GM18951 (cell line): ENCODE measurements at regions not wholly inside any gene's neighbourhood (a gene's known extent, or its start where the extent isn't known, plus 50 kb on each side); places are given as distances from the start of the nearest gene placed in this dataset.

ENCODE experiments used
- POLR2A ChIP-seq: IDR thresholded peaks from 4 replicates; pipeline ENCODE4 v1.6.1; 2011; ENCODE audit warnings: mild to moderate bottlenecking; ENCODE audit not compliant: insufficient read length, insufficient read depth; ENCODE audit errors: extremely low read depth
- in situ Hi-C: fragments of 300-500 bp; cut with MboI; formaldehyde crosslinking; loops from one replicate; pipeline ENCODE4 v1.12.0; 2022; ENCODE audit warnings: low sequenced_read_pairs, mixed read lengths, inconsistent platforms; ENCODE audit not compliant: unreplicated experiment

DNA sequence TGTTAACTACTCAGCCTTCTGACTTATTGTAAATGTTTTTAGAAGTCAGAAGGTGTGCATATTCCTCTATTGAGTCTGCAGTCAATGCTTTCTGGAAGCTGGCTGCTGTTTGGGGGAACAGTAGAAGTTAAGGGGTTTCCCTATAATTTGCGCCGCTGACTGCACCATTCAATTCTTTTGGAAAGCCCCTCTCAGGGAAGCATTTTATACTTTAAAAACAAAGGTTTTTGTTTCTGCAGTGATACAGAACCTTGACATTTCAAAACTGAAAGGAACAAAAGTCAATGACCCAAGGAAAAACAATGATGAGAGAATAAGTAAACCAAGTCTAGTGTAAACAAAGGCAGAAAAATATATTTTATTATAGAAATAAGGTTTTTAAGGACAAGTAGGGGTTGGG, 120.8 kb upstream of the TNFAIP3 start:
- in situ Hi-C loops, result no loop called here
- no peak for TF ChIP-seq POLR2A

DNA sequence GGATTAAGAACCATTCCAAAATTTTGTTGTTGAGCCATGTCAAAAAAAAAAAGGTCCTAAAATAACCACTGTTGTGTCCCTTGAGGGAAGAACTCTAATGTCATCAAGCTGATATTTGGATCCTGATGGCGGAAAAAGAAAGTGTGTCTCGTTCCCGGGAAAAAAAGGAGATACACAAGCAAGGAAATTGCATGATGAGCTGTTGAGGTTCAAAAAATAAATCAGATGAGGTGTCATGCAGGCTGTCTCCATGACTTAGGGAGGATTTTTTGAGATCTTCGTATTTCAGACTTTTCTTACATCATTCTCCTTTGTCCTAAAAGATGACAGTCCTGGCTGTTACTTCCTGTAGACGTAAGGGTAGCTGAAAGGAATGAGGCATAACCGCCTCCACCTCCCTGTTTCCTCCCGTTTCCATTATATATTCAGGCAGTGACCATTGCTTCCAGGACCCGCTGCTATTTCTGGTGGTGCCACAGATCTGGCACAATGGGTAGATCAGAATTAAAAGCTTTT, 117.3 kb upstream of the TNFAIP3 start:
- no peak for TF ChIP-seq POLR2A
- in situ Hi-C loops, result no loop called here

DNA sequence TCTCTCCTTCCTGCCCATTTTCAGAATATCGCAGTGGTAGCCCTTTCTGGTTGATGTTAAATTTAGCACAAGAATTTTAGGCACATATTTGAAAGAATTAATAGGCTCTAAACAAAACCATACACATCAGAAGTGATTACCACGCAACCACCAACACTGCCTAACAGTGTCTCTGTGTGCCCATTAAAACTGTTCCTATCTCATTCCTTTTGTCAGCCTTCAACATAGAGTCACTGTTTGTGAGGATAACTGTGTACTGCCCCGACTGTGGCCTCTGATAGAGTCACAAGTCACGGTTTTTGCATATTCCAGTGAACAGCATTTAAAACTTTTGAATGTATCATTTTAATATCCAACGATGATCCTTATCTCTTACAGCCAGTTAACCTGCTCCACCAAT, 116.8 kb upstream of the TNFAIP3 start:
- in situ Hi-C loops, result no loop called here
- TF ChIP-seq POLR2A, result no peak

DNA sequence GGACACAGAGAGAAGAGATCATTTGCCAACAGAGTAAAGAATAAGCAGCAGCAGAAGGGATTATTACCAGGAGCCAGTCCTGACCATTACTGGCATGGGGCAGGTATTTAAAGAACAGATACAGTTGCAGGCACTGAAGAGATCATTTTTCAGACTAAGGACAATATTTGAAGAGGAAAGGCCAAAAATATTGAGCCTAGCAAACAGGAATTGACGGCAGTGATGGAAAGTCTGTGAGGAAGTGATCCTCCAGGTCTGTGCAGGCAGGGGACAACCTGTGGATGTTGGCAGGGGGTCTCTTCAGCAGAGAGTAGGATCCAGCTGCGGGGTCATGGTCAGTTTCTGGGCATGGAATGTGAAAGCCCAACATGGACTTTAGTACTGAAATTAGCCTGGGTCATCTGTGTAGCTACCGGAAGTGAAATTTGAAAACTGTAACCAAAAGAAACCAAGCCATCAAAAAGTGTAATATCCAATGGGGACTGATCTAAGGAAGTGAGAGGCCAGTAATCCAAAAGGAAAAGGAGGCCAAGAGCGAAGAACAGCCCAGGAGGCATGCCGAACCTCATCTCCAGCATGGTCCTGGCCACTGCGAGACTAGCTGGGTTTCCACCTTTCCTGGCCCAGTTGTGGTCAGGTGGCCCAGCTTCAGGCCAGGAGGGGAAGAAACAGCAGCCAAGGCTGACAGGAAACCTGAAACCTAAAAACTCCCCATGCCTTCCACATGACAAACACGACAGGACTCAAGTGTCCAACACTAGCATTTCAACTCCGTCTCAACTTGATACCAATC, 115.1 kb upstream of the TNFAIP3 start:
- no peak for TF ChIP-seq POLR2A
- in situ Hi-C loops, result no loop called here

DNA sequence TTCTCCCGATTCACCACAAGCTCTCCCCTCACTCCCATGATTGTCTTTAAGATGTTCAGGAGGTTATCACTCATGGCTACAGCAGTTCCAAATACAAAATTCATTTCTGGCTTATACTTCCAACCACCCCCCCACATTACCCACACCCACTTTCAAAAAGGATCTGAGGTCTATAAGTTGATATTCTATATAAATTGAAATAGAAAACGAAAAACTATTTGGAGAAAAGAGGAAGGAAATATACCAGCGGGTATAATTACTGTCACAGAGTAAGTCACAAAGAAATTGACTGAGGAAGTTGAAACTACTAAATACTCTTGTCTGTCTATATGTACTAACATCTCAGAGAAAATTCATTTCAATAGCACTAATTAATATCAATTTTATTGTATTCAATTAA, 112.7 kb upstream of the TNFAIP3 start:
- in situ Hi-C loops, result no loop called here
- no peak for TF ChIP-seq POLR2A

DNA sequence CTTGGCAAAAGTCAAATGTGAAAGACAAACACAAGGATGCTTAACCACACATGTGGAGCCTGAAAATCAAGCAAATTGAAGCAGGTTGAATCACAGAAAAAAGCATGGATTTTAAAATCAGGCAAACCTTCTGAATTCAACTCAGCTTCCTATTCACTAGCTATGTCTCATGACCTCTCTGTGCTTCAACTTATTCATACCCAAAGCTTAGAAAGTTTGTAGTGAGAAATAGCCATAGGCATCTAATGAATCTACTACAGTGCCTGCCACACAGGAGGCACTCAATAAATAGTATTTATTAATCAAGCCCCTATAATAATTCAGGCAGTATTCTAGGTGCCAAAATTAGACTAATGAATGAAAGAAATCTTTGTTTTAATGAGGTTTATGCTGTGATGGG, 112.2 kb upstream of the TNFAIP3 start:
- TF ChIP-seq POLR2A, result no peak
- in situ Hi-C loops, result no loop called here

DNA sequence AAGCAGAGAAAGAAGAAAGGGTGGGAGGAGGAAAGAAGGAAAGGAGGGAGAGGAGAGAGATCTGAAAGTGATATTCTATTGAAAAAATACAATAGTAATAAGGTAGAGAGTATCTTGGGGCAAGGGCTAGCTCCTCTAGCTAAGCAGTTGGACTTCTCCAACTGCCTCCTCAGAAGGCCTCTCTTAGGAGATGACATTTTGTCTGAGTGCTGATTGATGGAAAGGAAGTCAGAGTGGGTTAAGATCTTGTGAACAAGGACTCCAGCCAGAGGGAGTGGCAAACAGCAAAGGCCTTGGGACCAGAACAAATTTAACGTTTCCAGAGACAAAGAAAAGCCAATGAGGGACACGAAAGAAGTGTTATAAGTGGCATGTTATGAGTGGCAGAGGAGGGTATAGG, 111.8 kb upstream of the TNFAIP3 start:
- in situ Hi-C loops, result no loop called here
- TF ChIP-seq POLR2A, result no peak

DNA sequence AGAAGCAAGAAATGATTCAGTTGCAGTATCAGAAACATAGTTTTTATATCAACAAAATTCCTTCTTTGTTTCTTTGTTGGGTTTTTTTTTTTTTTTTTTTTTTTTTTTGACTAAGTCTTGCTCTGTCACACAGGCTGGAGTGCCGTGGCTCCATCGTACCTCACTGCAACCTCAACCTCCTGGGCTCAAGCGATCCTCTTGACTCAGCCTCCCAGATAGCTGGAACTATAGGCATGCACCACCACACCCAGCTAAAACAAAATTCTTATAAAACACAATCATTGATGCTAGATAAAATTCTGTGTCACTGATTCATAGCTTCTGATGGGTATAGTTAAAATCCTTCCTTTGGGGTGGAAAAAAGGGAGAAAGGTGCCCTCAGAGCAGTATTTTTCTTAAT, 110.3 kb upstream of the TNFAIP3 start:
- no peak for TF ChIP-seq POLR2A
- in situ Hi-C loops, result no loop called here

DNA sequence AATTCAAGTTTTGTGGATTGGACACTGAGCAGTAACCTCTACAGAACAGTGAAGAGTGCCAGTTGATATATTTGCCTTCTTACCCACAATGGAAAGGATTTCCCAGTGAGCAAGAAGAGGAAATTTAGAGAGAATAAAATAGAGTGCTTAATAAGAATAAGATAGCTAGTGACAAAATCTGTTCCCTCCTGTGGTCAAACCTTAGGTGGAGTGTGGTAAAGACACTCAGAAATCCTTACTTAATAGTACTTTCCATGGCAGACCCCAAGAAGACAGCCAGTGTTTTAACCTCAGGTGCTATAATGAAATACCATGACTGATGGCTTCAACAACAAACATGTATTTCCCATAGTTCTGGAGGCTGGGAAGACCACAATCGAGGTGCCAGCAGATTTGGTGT, 108.4 kb upstream of the TNFAIP3 start:
- no peak for TF ChIP-seq POLR2A
- in situ Hi-C loops, result no loop called here

DNA sequence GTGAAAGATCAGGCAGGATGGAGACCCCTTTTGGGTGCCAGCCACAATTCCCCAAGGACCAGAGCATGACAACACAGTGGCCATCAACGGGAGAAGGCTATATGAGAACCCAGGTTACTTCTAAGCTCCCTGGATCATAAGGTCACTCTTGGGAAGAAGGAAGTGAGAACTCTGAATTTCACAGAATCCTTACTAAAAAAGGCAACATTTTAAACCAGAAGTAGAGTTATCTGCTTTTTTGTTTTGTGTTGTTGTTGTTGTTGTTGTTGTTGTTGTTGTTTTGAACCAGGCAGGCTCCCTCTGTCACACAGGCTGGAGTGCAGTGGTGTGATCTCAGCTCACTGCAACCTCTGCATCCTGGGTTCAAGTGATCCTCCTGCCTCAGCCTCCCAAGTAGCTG, 107.4 kb upstream of the TNFAIP3 start:
- in situ Hi-C loops, result no loop called here
- no peak for TF ChIP-seq POLR2A

DNA sequence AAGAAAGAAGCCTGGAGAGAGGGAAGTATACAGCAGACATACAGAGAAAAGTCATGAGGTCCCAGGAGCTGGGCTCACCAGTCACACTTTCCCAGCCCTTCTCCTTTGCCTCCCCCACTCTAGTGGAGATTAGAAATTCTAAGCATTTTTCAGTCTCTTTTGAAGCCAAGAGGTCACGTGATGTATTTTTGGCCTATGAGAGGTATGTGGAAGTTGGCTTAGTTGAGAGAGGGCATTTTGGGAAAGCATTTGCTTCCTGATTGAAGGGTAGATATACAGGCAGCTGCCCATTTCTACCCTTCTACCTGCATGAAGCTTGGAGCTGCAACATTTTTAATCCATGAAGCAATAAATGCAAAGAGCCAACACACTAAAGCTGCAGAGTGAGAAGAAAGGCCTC, 106.0 kb upstream of the TNFAIP3 start:
- in situ Hi-C loops, result no loop called here
- no peak for TF ChIP-seq POLR2A

DNA sequence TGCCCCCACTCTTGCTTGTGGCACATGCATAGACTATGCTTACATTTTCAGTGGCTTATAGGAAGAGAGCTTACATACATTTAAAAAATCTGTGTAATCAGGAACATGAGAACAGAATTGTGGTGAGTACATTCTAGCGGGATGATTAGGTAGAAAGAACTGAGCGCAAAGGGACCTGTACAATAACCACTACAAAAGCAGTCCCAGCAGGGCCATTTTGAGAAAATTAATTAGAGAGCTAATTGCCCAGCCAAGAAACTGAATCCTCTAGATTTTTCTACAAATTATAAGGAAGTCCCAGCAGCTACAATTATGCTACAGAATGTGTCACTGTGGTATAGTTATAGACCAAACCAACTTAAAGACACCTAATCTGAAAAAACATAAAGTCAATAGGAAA, 105.6 kb upstream of the TNFAIP3 start:
- in situ Hi-C loops, result no loop called here
- TF ChIP-seq POLR2A, result no peak

DNA sequence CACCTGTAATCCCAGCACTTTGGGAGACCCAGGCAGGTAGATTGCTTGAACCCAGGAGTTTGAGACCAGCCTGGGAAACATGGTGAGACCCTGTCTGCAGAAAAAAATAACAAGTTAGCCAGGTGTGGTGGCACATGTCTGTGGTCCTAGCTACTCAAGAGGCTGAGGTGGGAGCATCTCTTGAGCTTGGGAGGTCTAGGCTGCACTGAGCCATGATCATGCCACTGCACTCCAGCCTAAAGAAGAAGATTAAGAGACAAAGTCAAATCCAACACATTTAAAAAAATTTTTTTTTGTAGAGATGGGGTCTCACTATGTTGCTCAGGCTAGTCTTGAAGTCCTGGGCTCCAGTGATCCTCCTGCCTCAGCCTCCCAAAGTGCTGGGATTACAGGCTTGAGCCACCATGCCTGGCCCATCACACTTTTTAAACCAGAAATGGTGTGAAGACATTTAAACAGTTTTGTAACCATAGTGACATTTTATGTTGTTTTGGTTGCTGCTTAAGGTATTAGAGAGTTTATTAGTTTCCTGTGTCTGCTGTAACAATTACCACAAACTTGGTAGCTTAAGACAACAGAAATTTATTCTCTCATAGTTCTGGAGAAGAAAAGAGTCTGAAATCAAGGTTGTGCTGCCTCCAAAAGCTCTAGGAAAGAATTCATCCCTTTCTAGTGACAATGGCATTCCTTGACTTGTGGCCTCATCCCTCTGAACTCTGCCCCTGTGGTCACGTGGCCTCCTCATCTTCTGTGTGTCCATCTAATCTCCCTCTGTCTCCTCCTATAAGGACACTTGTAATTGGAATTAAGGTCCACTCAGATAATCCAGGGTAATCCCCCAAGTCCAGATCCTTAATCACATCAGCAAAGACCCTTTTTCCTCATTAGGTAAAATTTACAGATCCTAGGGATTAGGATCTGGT, 104.6 kb upstream of the TNFAIP3 start:
- in situ Hi-C loops, result no loop called here
- TF ChIP-seq POLR2A, result no peak

DNA sequence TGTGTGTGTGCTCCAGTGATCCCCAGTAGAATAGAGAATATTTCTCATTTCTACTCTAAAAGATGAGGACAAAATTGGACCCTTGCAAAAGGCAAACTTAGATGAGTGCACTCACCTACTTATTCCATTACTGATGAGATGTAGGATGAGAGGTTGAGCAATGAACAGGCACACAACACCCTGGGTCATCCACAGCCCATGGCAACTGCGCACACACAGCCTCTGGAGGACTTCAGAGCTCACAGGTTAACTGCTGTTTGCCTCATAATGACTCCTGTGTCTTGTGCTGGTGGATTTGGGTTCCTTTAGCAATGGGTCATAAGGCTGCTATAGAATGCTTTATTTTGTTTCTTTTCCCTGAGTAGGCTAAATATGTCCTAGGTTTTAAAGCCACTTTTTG, 103.6 kb upstream of the TNFAIP3 start:
- no peak for TF ChIP-seq POLR2A
- in situ Hi-C loops, result no loop called here
